ENCODE measurements at regions not wholly inside any gene's neighbourhood (a gene's known extent, or its start where the extent isn't known, plus 50 kb on each side); places are given as distances from the start of the nearest gene placed in this dataset.

DNA sequence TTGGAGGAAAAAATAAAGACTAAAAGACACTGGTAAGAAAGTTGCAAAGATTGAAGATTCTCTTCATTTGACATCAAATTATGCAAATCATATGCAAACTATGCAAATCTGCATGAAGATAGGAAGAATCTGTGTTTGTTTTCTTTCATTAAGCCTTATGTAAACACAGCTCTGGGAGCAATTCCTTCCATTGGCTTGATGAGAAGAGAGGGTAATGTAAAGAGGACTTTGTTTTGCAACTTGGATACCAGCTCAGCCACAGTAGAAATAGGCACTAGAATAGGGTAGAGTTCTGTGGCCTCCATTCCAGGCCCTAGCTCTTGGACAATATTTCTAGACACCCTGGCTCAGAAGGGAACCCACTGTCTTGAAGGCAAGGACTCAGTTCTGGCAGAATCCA lies 388.4 kb upstream of the RASGEF1B start:
- Histone ChIP-seq H3K27ac (ENCODE audit: low read length in 2 of 2) (no peak overlapping the region), H3K36me3 (replicated peaks in 1 of 2; ENCODE audit: control extremely low read depth in 1 of 2, control insufficient read depth in 1 of 2, extremely low read depth in 1 of 2, insufficient read depth in 2 of 2, low read length in 1 of 2) (no peaks in the 10 kb centered on the region), H4K20me1 (ENCODE audit: control insufficient read depth, insufficient read depth, low read length, poor library complexity, severe bottlenecking) (no peaks in the 10 kb centered on the region), H3K27me3 (replicated peaks in 1 of 4; ENCODE audit: control extremely low read depth in 1 of 4, control insufficient read depth in 3 of 4, insufficient read depth in 4 of 4, low read length in 3 of 4) (no peaks in the 10 kb centered on the region), H3K79me2 (ENCODE audit: control insufficient read depth, insufficient read depth, low read length) (no peaks in the 10 kb centered on the region), H3K4me3 (ENCODE audit: control extremely low read depth in 1 of 5, extremely low read depth in 1 of 5, insufficient read depth in 1 of 5, low read depth in 2 of 5, low read length in 4 of 5) (no peak overlapping the region), H3K9me3 (ENCODE audit: control extremely low read depth in 1 of 3, control insufficient read depth in 2 of 3, insufficient read depth in 1 of 3, low read length in 2 of 3) (no peaks in the 10 kb centered on the region), H2AFZ (ENCODE audit: insufficient read depth, low read depth, low read length, poor library complexity, severe bottlenecking) (no peak overlapping the region), H3K4me2 (replicated peaks; ENCODE audit: low read depth, low read length, poor library complexity, severe bottlenecking) (no peak overlapping the region), H3K4me1 (ENCODE audit: control insufficient read depth in 2 of 2, insufficient read depth in 2 of 2, low read length in 2 of 2) (no peaks in the 10 kb centered on the region), H3K9ac (ENCODE audit: low read length) (no peak overlapping the region)
- DNase-seq (no peak), ATAC-seq (ENCODE audit: low read depth) (no peak)
- intact Hi-C loops (cut with micrococcal nuclease), result no loop called here
- ChIA-PET CTCF (interaction anchor here (1.1 kb wide), 1 partner anchor 13 kb away, joined by 3 read pairs; no protein-coding TSS in a partner anchor), POLR2A (no interaction called here)
- Mint-ChIP-seq H3K9me3 (ENCODE audit: insufficient read depth) (peaks cover under 1% of the 10 kb centered on the region), H3K4me1 (no peaks in the 10 kb centered on the region), H3K4me3 (no peak overlapping the region), H3K27me3 (peaks cover 13% of the 10 kb centered on the region), H3K27ac (no peak overlapping the region)
- TF ChIP-seq EZH2 (IDR thresholded peaks at IDR 0.05; ENCODE audit: borderline replicate concordance, insufficient read depth, low read depth, low read length, poor library complexity, severe bottlenecking) (no peak), CTCF (IDR thresholded peaks at IDR 0.05) (no peak)

DNA sequence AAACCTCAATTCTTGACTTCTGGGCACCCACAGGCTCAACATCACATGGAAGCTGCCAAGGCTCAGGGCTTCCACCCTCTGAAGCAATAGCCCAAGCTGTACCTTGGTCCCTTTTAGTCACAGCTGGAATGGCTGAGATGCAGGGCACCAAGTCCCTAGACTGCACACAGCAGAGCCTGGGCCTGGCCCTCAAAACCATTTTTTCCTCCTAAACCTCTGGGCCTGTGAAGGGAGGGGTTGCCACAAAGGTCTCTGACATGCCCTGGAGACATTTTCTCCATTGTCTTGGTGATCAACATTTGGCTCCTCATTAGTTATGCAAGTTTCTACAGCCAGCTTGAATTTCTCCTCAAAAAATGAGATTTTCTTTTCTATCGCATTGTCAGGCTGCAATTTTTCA lies 382.7 kb upstream of the RASGEF1B start:
- Histone ChIP-seq H3K27me3 (replicated peaks in 1 of 4; ENCODE audit: control extremely low read depth in 1 of 4, control insufficient read depth in 3 of 4, insufficient read depth in 4 of 4, low read length in 3 of 4) (no peaks in the 10 kb centered on the region), H3K79me2 (ENCODE audit: control insufficient read depth, insufficient read depth, low read length) (no peaks in the 10 kb centered on the region), H3K36me3 (replicated peaks in 1 of 2; ENCODE audit: control extremely low read depth in 1 of 2, control insufficient read depth in 1 of 2, extremely low read depth in 1 of 2, insufficient read depth in 2 of 2, low read length in 1 of 2) (no peaks in the 10 kb centered on the region), H3K27ac (ENCODE audit: low read length in 2 of 2) (no peak overlapping the region), H4K20me1 (ENCODE audit: control insufficient read depth, insufficient read depth, low read length, poor library complexity, severe bottlenecking) (no peaks in the 10 kb centered on the region), H3K9me3 (ENCODE audit: control extremely low read depth in 1 of 3, control insufficient read depth in 2 of 3, insufficient read depth in 1 of 3, low read length in 2 of 3) (peaks cover 0 to 8% (median 5%) of the 10 kb centered on the region in 3 donors), H3K9ac (ENCODE audit: low read length) (no peak overlapping the region), H3K4me3 (ENCODE audit: control extremely low read depth in 1 of 5, extremely low read depth in 1 of 5, insufficient read depth in 1 of 5, low read depth in 2 of 5, low read length in 4 of 5) (no peak overlapping the region), H2AFZ (ENCODE audit: insufficient read depth, low read depth, low read length, poor library complexity, severe bottlenecking) (no peak overlapping the region), H3K4me2 (replicated peaks; ENCODE audit: low read depth, low read length, poor library complexity, severe bottlenecking) (no peak overlapping the region), H3K4me1 (ENCODE audit: control insufficient read depth in 2 of 2, insufficient read depth in 2 of 2, low read length in 2 of 2) (no peaks in the 10 kb centered on the region)
- Mint-ChIP-seq H3K27me3 (peaks cover 8% of the 10 kb centered on the region), H3K27ac (no peak overlapping the region), H3K4me3 (no peak overlapping the region), H3K4me1 (no peaks in the 10 kb centered on the region), H3K9me3 (ENCODE audit: insufficient read depth) (peaks cover 6% of the 10 kb centered on the region)
- intact Hi-C loops (cut with micrococcal nuclease), result no loop called here
- ATAC-seq (ENCODE audit: low read depth) (no peak), DNase-seq (no peak)
- no peak for TF ChIP-seq EZH2 (IDR thresholded peaks at IDR 0.05; ENCODE audit: borderline replicate concordance, insufficient read depth, low read depth, low read length, poor library complexity, severe bottlenecking)
- TF ChIP-seq CTCF (IDR thresholded peaks at IDR 0.05), result no peak
- POLR2A ChIA-PET, result no interaction called here
- CTCF ChIA-PET, result no interaction called here
- 100% methylated on average over 1 of the region's 1 CpG for WGBS (ENCODE audit: insufficient coverage)
